ENCODE measurements at regions not wholly inside any gene's neighbourhood (a gene's known extent, or its start where the extent isn't known, plus 50 kb on each side); places are given as distances from the start of the nearest gene placed in this dataset.
A peak's percentile ranks its signal among the peaks of the same experiment; 100 is the strongest.

GRCh38 chr18:45253973-45254708, 361.1 kb upstream of the SLC14A2 start:
- in situ Hi-C loops (cut with MboI; ENCODE audit: low sequenced_read_pairs in 4 of 4) = no loop called here
- no peak overlapping the region for H3K4me3 ChIP-seq
- intact Hi-C loops (cut with DNase I; ENCODE audit: low total_unique reads) = no loop called here
- H3K36me3 ChIP-seq = no peaks in the 10 kb centered on the region
- H3K9me3 ChIP-seq = no peaks in the 10 kb centered on the region
- H3K4me1 ChIP-seq = peaks cover 6 to 9% of the 10 kb centered on the region in 2 donors
- no peak for TF ChIP-seq POLR2A (IDR thresholded peaks at IDR 0.05)
- TF ChIP-seq CTCF (IDR thresholded peaks at IDR 0.05 in 4 of 5, conservative IDR thresholded peaks at IDR 0.05 in 1 of 5) = no peak
- DNase-seq = no peak
- ATAC-seq = no peak
- H3K27ac ChIP-seq = peak overlapping the region; percentile 36 to 65 (median 48)
- H3K27me3 ChIP-seq = no peaks in the 10 kb centered on the region

- ATAC-seq = no peak
- Histone ChIP-seq H3K27ac (peak overlapping the region; percentile 36 to 65 (median 48)), H3K9me3 (no peaks in the 10 kb centered on the region), H3K27me3 (no peaks in the 10 kb centered on the region), H3K4me1 (peaks cover 4 to 5% of the 10 kb centered on the region in 2 donors), H3K36me3 (no peaks in the 10 kb centered on the region), H3K4me3 (no peak overlapping the region)
- DNase-seq = peak in 1 of 2 donors; percentile 47
- intact Hi-C loops (cut with DNase I; ENCODE audit: low total_unique reads) = no loop called here
- TF ChIP-seq CTCF (IDR thresholded peaks at IDR 0.05 in 4 of 5, conservative IDR thresholded peaks at IDR 0.05 in 1 of 5) = no peak
- no peak for TF ChIP-seq POLR2A (IDR thresholded peaks at IDR 0.05)
- in situ Hi-C loops (cut with MboI; ENCODE audit: low sequenced_read_pairs in 4 of 4) = no loop called here
Observed at GRCh38 chr18:45254709-45255082, 360.6 kb upstream of the SLC14A2 start.

GRCh38 chr18:45255197-45255890, 359.9 kb upstream of the SLC14A2 start:
- ATAC-seq = peak; percentile 68 to 87
- DNase-seq = peak; percentile 18 to 36
- Histone ChIP-seq H3K27me3 (no peaks in the 10 kb centered on the region), H3K4me1 (peaks cover 0 to 5% of the 10 kb centered on the region in 2 donors), H3K4me3 (no peak overlapping the region), H3K9me3 (no peaks in the 10 kb centered on the region), H3K36me3 (no peaks in the 10 kb centered on the region), H3K27ac (peak overlapping the region in 3 of 4 donors; percentile 41 to 65 (median 56))
- in situ Hi-C loops (cut with MboI; ENCODE audit: low sequenced_read_pairs in 4 of 4) = no loop called here
- TF ChIP-seq POLR2A (IDR thresholded peaks at IDR 0.05) (no peak), CTCF (IDR thresholded peaks at IDR 0.05 in 4 of 5, conservative IDR thresholded peaks at IDR 0.05 in 1 of 5) (no peak)
- intact Hi-C loops (cut with DNase I; ENCODE audit: low total_unique reads) = no loop called here

- Histone ChIP-seq H3K4me3 (no peak overlapping the region), H3K27ac (no peak overlapping the region), H3K27me3 (no peaks in the 10 kb centered on the region), H3K4me1 (peaks cover 0 to 5% of the 10 kb centered on the region in 2 donors), H3K9me3 (no peaks in the 10 kb centered on the region), H3K36me3 (no peaks in the 10 kb centered on the region)
- ATAC-seq (no peak), DNase-seq (no peak)
- TF ChIP-seq POLR2A (IDR thresholded peaks at IDR 0.05) = no peak
- no peak for TF ChIP-seq CTCF (IDR thresholded peaks at IDR 0.05 in 4 of 5, conservative IDR thresholded peaks at IDR 0.05 in 1 of 5)
- intact Hi-C loops (cut with DNase I; ENCODE audit: low total_unique reads) = no loop called here
- in situ Hi-C loops (cut with MboI; ENCODE audit: low sequenced_read_pairs in 4 of 4) = no loop called here
Observed at GRCh38 chr18:45260125-45260524, 355.2 kb upstream of the SLC14A2 start.
